K562 (cell line): ENCODE measurements at regions not wholly inside any gene's neighbourhood (a gene's known extent, or its start where the extent isn't known, plus 50 kb on each side); places are given as distances from the start of the nearest gene placed in this dataset.

Experiments
- ADNP ChIP-seq: fragments of 200-800 bp; sonication (Bioruptor generic); IDR thresholded peaks from 2 replicates; pipeline ENCODE4 v1.6.1; 2016; ENCODE audit warnings: missing genetic modification characterization, missing compliant biosample characterization
- CBFA2T3 ChIP-seq: fragments of 450-650 bp; IDR thresholded peaks from 2 replicates; pipeline ENCODE4 v1.6.1; 2017
- CEBPB ChIP-seq: fragments of 450-650 bp; IDR thresholded peaks from 2 replicates; pipeline ENCODE4 v1.6.1; 2016; ENCODE audit warnings: missing genetic modification characterization, missing compliant biosample characterization
- CEBPG ChIP-seq, 3 experiments: fragments of 200-800 bp in 1 of 3; sonication (Bioruptor generic) in 1 of 3; sonication (generic) in 1 of 3; formaldehyde crosslinking in 1 of 3; IDR thresholded peaks in 2 of 3; conservative IDR thresholded peaks in 1 of 3; 2 replicates each; pipeline versions ENCODE4 v1.6.1 to v1.8.0; 2016 to 2022; ENCODE audit warnings: missing compliant biosample characterization in 2 of 3, missing genetic modification characterization in 2 of 3, mild to moderate bottlenecking in 1 of 3, missing genetic modification reagents in 1 of 3
- DPF2 ChIP-seq: fragments of 450-650 bp; IDR thresholded peaks from 2 replicates; pipeline ENCODE4 v1.6.1; 2016
- KDM1A ChIP-seq, 2 experiments: fragments of 450-650 bp; IDR thresholded peaks; 2 replicates each; pipeline ENCODE4 v1.6.1; 2016; ENCODE audit warnings: mild to moderate bottlenecking in 2 of 2
- LCOR ChIP-seq: sonication (generic); formaldehyde crosslinking; IDR thresholded peaks from 2 replicates; pipeline ENCODE4 v1.8.0; 2022; ENCODE audit warnings: mild to moderate bottlenecking, missing genetic modification reagents
- TCF15 ChIP-seq: fragments of 250-450 bp; sonication (Bioruptor Pico); IDR thresholded peaks from 2 replicates; pipeline ENCODE4 v1.8.0; 2022; ENCODE audit warnings: moderate library complexity, mild to moderate bottlenecking, inconsistent platforms
- TFE3 ChIP-seq: fragments of 450-650 bp; formaldehyde crosslinking; IDR thresholded peaks from 2 replicates; pipeline ENCODE4 v1.4.0; 2020; ENCODE audit warnings: mild to moderate bottlenecking, mixed read lengths
- ZNF280A ChIP-seq: fragments of 450-650 bp; IDR thresholded peaks from 2 replicates; pipeline ENCODE4 v1.6.1; 2018; ENCODE audit warnings: mild to moderate bottlenecking, low read depth; ENCODE audit not compliant: partially characterized antibody
- ZNF324 ChIP-seq: fragments of 250-450 bp; sonication (Bioruptor Pico); IDR thresholded peaks from 2 replicates; pipeline ENCODE4 v1.4.0; 2020; ENCODE audit warnings: mild to moderate bottlenecking
- ZNF512 ChIP-seq: IDR thresholded peaks from 2 replicates; pipeline ENCODE4 v1.6.1; 2016; ENCODE audit warnings: missing genetic modification characterization, missing compliant biosample characterization

GRCh38 chr15:92733090-92733933 lies 77.7 kb upstream of the FAM174B start (continued):
- TF ChIP-seq ZNF512 (tag) (peak; percentile 45; the same call in 1 of the 2 replicates), TFE3 (CRISPR knock-in tag) (no peak), KDM1A (IDR thresholded peaks at IDR 0.05) (peak; percentile 88 to 90), CBFA2T3 (peak; percentile 71; the same call in 1 of the 2 replicates), LCOR (CRISPR knock-in tag) (no peak), ZNF280A (no peak), CEBPG (CRISPR knock-in tag; IDR thresholded peaks at IDR 0.05) (no peak), CEBPG (tag; conservative IDR thresholded peaks at IDR 0.05 in 1 of 2, IDR thresholded peaks at IDR 0.05 in 1 of 2) (0 out of 4 replicates have a peak, but pooled peaks of 1 of the 2 experiments have one; percentile 25), DPF2 (0 out of 2 replicates have a peak, but pooled peaks have one; percentile 14), CEBPB (peak; percentile 57), TCF15 (CRISPR knock-in tag) (no peak), ZNF324 (CRISPR knock-in tag) (no peak), ADNP (tag) (no peak)
